ENCODE measurements at regions not wholly inside any gene's neighbourhood (a gene's known extent, or its start where the extent isn't known, plus 50 kb on each side); places are given as distances from the start of the nearest gene placed in this dataset.

GRCh38 chr12:47319746-47320145 is 240.0 kb upstream of the AMIGO2 start:
- Histone ChIP-seq H3K27ac (no peak overlapping the region), H3K27me3 (no peaks in the 10 kb centered on the region), H3K36me3 (no peaks in the 10 kb centered on the region), H3K9ac (ENCODE audit: low read depth in 2 of 2, low read length in 2 of 2) (no peak overlapping the region), H3K4me3 (no peak overlapping the region), H3K9me3 (no peaks in the 10 kb centered on the region), H3K4me1 (no peaks in the 10 kb centered on the region)
- intact Hi-C loops (cut with DNase I), result no loop called here
- TF ChIP-seq, protein P1, sequence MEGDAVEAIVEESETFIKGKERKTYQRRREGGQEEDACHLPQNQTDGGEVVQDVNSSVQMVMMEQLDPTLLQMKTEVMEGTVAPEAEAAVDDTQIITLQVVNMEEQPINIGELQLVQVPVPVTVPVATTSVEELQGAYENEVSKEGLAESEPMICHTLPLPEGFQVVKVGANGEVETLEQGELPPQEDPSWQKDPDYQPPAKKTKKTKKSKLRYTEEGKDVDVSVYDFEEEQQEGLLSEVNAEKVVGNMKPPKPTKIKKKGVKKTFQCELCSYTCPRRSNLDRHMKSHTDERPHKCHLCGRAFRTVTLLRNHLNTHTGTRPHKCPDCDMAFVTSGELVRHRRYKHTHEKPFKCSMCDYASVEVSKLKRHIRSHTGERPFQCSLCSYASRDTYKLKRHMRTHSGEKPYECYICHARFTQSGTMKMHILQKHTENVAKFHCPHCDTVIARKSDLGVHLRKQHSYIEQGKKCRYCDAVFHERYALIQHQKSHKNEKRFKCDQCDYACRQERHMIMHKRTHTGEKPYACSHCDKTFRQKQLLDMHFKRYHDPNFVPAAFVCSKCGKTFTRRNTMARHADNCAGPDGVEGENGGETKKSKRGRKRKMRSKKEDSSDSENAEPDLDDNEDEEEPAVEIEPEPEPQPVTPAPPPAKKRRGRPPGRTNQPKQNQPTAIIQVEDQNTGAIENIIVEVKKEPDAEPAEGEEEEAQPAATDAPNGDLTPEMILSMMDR (IDR thresholded peaks at IDR 0.05), result no peak
- DNase-seq, result no peak

DNA sequence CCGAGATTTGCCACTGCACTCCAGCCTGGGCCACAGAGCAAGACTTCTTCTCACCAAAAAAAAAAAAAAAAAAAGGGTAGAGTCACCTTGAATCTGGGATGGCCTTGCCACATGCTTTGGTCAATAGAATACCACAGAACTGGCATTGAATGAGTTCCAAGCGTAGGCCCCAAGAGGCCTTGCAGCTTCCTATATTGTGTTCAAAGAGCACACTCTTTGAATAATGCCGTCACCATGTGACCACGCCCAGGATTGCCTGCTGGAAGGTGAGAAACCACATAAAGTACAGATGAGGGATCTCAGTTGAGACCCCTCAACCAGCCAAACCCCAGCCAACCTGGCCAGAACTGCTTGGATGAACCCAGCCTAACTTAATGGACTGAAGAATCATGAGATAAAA is 239.2 kb upstream of the AMIGO2 start:
- Histone ChIP-seq H3K9ac (ENCODE audit: low read depth in 2 of 2, low read length in 2 of 2) (no peak overlapping the region), H3K4me1 (no peaks in the 10 kb centered on the region)
- TF ChIP-seq, protein P1 (IDR thresholded peaks at IDR 0.05), result no peak

GRCh38 chr12:47317175-47317915 is 237.6 kb upstream of the AMIGO2 start:
- Histone ChIP-seq H3K36me3 (no peaks in the 10 kb centered on the region), H3K4me3 (no peak overlapping the region), H3K27me3 (no peaks in the 10 kb centered on the region), H3K4me1 (no peaks in the 10 kb centered on the region), H3K27ac (no peak overlapping the region), H3K9me3 (no peaks in the 10 kb centered on the region), H3K9ac (ENCODE audit: low read depth in 2 of 2, low read length in 2 of 2) (no peak overlapping the region)
- intact Hi-C loops (cut with DNase I), result no loop called here
- TF ChIP-seq, protein P1 (IDR thresholded peaks at IDR 0.05), result no peak
- no peak for DNase-seq

More for the DNA sequence above, 239.2 kb upstream of the AMIGO2 start:
- no peak overlapping the region for H3K27ac ChIP-seq
- no peaks in the 10 kb centered on the region for H3K27me3 ChIP-seq
- intact Hi-C loops (cut with DNase I), result no loop called here
- H3K36me3 ChIP-seq, result no peaks in the 10 kb centered on the region
- H3K9me3 ChIP-seq, result no peaks in the 10 kb centered on the region
- H3K4me3 ChIP-seq, result no peak overlapping the region
- no peak for DNase-seq

DNA sequence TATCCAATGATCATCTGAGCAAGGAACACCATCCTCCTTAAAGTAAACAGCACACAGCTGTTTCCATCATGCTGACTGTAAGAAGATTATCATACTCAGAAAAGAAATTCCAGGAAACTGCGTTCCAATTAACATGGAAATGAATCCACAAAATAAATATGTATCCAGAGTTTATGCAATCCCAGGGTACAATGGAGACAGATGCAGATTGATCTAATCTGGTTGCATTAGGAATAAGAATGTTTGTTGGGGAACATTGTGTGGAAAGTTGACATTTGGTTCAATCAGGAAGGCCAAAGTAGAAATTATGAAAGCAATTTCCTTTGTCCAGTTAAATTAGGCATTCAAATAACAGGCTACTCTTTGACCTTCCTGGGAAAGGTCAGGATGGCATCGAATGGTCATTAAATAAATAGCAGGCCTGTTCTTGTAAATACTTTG is 236.9 kb upstream of the AMIGO2 start:
- intact Hi-C loops (cut with DNase I), result no loop called here
- no peaks in the 10 kb centered on the region for H3K9me3 ChIP-seq
- TF ChIP-seq, protein P1 (IDR thresholded peaks at IDR 0.05), result no peak
- H3K27me3 ChIP-seq, result no peaks in the 10 kb centered on the region
- no peak overlapping the region for H3K27ac ChIP-seq
- no peaks in the 10 kb centered on the region for H3K36me3 ChIP-seq
- H3K4me3 ChIP-seq, result no peak overlapping the region
- no peak overlapping the region for H3K9ac ChIP-seq (ENCODE audit: low read depth in 2 of 2, low read length in 2 of 2)
- no peak for DNase-seq
- no peaks in the 10 kb centered on the region for H3K4me1 ChIP-seq

DNA sequence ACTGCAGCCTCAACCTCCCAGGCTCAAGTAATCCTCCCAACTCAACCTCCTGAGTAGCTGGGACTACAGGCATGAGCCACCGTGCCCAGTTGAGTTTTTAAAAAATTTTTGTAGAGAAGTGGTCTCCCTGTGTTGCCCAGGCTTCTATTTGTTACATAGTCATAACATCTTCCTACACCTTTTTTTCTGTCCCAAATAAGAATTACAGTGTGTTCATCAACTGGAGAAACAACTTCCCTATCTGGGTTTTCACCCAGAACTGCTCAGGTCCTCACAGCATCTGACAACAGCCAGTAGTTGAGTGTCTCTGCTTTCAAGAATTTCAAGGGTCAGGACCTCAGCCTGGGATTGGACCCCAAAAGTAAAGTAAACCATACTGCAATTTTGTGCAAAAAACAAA is 235.2 kb upstream of the AMIGO2 start:
- Histone ChIP-seq H3K9me3 (no peaks in the 10 kb centered on the region), H3K9ac (ENCODE audit: low read depth in 2 of 2, low read length in 2 of 2) (no peak overlapping the region), H3K27ac (no peak overlapping the region), H3K36me3 (no peaks in the 10 kb centered on the region), H3K4me1 (no peaks in the 10 kb centered on the region), H3K4me3 (no peak overlapping the region), H3K27me3 (no peaks in the 10 kb centered on the region)
- no peak for DNase-seq
- intact Hi-C loops (cut with DNase I), result no loop called here
- TF ChIP-seq, protein P1 (IDR thresholded peaks at IDR 0.05), result no peak

Data from colonic mucosa (tissue), 4 donors.